GM12865 (cell line): ENCODE measurements at regions not wholly inside any gene's neighbourhood (a gene's known extent, or its start where the extent isn't known, plus 50 kb on each side); places are given as distances from the start of the nearest gene placed in this dataset.

Experiments
- DNase-seq: peaks from one replicate; pipeline ENCODE4 v3.0.0; 2010; ENCODE audit warnings: low read depth
- H3K4me3 ChIP-seq: 2 replicates; pipeline ENCODE4 v1.5.1; 2011; ENCODE audit warnings: mild to moderate bottlenecking, low read depth, low read length, control low read depth
- TF ChIP-seq, protein P1 (sequence below): IDR thresholded peaks from 2 replicates; pipeline ENCODE4 v1.5.1; 2011; ENCODE audit warnings: low read length, control low read depth, low read depth, inconsistent platforms; ENCODE audit not compliant: insufficient read depth; ENCODE audit errors: missing control alignments

DNA sequence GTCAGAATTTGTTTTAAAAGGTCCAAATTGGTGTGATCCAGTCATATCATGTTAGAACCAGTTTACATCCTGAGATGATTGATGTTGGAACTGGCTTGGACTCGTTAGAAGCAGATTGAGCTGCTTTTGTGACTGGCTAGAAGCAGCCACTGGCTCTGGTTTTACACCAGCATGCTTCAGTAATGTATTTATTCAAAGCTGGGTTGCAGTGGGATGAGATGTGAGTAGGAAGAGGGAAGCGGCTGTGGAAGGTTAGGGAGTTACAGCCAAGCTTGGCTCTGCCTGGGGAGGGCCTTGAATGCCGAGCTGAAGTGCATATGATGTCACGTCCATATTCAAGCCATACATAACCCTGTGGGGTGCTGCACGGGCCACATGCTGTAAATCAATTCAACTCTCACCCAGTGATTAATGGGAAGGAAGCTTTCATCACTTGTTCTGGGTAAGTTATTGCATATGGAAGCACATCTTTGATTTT, 104.0 kb upstream of the SMAD3 start:
- TF ChIP-seq, protein P1, sequence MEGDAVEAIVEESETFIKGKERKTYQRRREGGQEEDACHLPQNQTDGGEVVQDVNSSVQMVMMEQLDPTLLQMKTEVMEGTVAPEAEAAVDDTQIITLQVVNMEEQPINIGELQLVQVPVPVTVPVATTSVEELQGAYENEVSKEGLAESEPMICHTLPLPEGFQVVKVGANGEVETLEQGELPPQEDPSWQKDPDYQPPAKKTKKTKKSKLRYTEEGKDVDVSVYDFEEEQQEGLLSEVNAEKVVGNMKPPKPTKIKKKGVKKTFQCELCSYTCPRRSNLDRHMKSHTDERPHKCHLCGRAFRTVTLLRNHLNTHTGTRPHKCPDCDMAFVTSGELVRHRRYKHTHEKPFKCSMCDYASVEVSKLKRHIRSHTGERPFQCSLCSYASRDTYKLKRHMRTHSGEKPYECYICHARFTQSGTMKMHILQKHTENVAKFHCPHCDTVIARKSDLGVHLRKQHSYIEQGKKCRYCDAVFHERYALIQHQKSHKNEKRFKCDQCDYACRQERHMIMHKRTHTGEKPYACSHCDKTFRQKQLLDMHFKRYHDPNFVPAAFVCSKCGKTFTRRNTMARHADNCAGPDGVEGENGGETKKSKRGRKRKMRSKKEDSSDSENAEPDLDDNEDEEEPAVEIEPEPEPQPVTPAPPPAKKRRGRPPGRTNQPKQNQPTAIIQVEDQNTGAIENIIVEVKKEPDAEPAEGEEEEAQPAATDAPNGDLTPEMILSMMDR, result no peak
- no peak overlapping the region for H3K4me3 ChIP-seq
- DNase-seq, result no peak

DNA sequence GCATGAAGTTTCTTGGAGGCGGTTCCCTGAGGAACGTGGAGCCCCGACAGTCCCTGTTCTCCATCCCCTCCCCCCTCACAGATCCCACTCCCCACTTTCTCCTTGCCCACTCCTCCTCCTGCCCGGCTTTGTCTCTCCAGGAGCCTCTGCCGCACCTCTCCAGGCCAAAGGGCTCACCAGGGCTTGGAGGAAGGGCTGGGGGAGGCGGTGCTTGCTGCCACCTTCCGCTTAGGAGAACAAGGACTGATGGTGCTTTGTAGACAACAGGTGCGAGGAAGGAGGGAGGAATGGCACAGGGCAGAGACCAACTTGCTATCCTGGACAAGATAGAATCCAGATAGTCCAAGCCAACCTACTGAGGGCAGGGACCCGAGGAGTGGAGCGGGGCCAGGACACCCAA, 103.5 kb upstream of the SMAD3 start:
- DNase-seq, result no peak

DNA sequence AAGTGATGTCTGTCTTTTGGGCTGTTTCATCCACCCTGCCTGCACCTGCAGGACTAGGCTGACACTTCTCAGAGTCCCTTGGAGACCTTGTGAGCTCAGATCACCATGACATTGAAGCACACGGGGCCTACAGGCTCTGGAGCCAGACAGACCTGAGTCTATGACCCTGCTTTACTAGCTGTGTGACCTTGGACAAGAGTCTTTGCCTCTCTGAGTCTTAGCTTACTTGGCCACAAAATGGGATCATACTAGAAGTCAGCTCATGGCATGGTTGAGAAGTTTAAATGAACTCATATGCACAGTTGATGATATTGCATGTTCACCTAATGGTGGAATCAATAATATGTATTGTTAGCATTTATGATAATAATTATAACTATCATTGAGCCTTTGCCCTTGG, 102.9 kb upstream of the SMAD3 start:
- TF ChIP-seq, protein P1, result no peak
- no peak for DNase-seq

More for the DNA sequence above, 103.5 kb upstream of the SMAD3 start:
- H3K4me3 ChIP-seq, result no peak overlapping the region
- TF ChIP-seq, protein P1, result no peak

DNA sequence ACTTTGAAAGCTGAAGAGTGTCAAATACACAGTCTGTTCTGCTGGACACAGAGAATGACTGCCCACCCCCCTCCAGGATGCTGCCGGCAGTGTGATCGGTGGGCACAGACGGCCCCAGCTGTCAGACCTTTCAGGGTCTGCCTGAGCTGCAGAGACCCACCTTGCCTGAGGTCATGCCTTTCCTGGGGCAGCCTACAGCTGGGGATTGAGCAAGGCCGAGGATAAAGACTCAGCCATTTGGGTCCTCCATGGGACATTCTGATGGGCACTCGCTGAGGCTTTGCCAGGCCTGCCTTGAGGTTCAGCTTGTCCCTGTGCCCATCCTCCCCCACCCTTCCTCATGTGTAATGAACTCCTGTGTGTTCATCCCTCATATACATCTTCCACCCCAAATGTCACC, 102.3 kb upstream of the SMAD3 start:
- no peak for DNase-seq
- TF ChIP-seq, protein P1, result no peak
- H3K4me3 ChIP-seq, result no peak overlapping the region

More for the DNA sequence above, 102.9 kb upstream of the SMAD3 start:
- no peak overlapping the region for H3K4me3 ChIP-seq

DNA sequence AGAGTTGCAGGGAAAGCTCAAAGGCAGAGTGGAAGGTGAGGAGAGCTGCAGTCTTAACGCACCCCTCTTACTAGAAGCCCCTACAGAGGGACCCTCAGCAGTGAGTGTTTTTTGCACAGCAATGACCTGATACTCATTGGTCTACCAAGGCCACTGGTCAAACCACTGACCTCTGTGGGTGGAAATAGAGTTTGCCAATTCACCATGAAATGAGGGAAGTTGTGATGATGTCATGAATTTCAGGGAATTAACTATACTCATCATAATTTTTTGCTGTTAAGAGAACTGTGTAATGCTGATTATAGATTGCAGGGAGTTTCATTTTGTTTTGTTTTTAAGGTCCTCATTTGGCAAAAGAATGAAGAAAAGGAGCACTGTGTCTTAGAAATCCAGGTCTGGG, 101.7 kb upstream of the SMAD3 start:
- TF ChIP-seq, protein P1, result no peak
- H3K4me3 ChIP-seq, result no peak overlapping the region
- no peak for DNase-seq

DNA sequence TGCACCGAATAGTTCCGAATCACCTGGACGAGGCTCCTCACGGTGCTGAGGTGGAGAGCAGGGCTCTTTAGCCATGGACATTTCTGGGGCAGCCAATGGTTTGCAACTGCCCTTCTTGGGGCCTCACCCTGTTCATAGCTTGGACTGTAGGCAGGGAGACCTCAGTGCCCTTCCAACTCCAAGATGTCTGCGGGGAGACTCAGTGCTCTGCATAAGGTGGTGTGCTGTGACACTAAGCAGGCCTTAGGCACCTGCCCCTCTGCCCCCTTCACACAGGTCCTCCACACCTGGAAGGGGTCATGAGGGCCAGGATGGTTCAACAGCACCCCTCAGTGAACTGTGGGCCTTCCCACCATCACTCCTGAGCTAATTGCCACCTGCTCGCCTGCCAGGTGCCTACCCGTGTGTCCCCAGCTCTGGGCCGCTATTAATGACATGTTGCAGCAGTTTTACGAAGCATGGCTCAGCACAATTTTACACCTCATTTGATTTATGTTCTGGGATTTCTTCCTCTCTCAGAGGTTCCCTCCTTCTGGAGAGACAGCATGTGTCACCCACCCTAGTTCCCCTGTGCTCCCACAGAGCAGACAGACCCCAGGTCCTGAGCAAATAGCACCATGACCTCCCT, 101.2 kb upstream of the SMAD3 start:
- TF ChIP-seq, protein P1, result no peak
- no peak overlapping the region for H3K4me3 ChIP-seq
- no peak for DNase-seq

DNA sequence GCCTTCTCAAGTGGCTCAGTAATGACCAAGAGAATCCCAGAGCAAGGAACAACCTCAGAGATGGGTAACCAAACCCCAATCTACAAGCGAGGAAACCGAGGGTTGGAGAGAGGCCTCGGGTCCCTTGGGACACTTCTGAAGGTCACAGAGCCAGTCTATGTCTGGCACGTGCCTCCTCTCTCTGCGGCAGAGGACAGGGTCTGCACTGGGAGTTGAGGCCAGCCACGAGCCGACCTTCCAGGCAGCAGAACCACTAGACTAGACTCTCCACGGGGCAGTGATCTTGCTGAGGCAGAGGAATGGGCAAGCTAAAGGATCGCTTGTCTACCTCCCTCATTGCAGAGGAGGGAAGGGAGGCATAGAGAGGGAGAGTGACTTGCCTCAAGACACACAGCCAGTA, 100.6 kb upstream of the SMAD3 start:
- no peak overlapping the region for H3K4me3 ChIP-seq
- TF ChIP-seq, protein P1, result no peak
- no peak for DNase-seq
